Esophagus squamous epithelium (tissue), 4 donors: ENCODE measurements at regions not wholly inside any gene's neighbourhood (a gene's known extent, or its start where the extent isn't known, plus 50 kb on each side); places are given as distances from the start of the nearest gene placed in this dataset.

Source experiments
- POLR2A ChIP-seq, 4 donors: fragments of 450-650 bp; IDR thresholded peaks; one replicate each; pipeline ENCODE4 v1.6.1; 2017; ENCODE audit warnings: antibody characterized with exemption in 4 of 4, mild to moderate bottlenecking in 4 of 4, moderate library complexity in 3 of 4
- TF ChIP-seq, protein P1 (sequence below), 6 experiments: fragments of 450-650 bp in 4 of 6; fragments of 200-600 bp in 2 of 6; sonication (generic) in 2 of 6; IDR thresholded peaks; one replicate each; pipeline ENCODE4 v1.5.1; 2016 to 2019; ENCODE audit warnings: antibody characterized with exemption in 6 of 6, mild to moderate bottlenecking in 4 of 6, moderate library complexity in 4 of 6

DNA sequence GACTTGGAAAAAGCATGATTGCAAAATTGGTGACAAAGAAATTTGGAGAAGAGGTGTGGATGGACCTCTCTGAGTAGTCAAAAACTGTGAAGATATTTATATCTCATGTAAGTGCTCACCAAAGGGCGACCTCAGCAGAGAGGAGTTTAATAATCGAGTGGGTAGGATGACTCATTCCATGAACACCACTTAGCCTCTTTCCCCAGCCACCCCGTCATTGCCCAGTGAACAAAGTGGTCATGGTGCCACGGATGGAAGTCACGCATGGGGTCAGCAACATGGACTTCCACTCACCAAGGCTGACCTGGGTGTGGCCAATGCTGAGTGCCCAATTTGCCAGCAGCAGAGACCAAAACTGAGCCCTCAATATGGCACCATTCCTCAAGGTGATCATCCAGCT is 997.4 kb upstream of the GYPC start:
- TF ChIP-seq, protein P1, sequence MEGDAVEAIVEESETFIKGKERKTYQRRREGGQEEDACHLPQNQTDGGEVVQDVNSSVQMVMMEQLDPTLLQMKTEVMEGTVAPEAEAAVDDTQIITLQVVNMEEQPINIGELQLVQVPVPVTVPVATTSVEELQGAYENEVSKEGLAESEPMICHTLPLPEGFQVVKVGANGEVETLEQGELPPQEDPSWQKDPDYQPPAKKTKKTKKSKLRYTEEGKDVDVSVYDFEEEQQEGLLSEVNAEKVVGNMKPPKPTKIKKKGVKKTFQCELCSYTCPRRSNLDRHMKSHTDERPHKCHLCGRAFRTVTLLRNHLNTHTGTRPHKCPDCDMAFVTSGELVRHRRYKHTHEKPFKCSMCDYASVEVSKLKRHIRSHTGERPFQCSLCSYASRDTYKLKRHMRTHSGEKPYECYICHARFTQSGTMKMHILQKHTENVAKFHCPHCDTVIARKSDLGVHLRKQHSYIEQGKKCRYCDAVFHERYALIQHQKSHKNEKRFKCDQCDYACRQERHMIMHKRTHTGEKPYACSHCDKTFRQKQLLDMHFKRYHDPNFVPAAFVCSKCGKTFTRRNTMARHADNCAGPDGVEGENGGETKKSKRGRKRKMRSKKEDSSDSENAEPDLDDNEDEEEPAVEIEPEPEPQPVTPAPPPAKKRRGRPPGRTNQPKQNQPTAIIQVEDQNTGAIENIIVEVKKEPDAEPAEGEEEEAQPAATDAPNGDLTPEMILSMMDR (IDR thresholded peaks at IDR 0.05) = no peak
- no peak for TF ChIP-seq POLR2A (IDR thresholded peaks at IDR 0.05)
